ENCODE measurements at regions not wholly inside any gene's neighbourhood (a gene's known extent, or its start where the extent isn't known, plus 50 kb on each side); places are given as distances from the start of the nearest gene placed in this dataset.

- no peak overlapping the region for H3K4me3 Mint-ChIP-seq
- no peak overlapping the region for H3K27ac Mint-ChIP-seq
- ATAC-seq: no peak
Observed at GRCh38 chrX:131792356-131792749, 230.7 kb upstream of the STK26 start.

DNA sequence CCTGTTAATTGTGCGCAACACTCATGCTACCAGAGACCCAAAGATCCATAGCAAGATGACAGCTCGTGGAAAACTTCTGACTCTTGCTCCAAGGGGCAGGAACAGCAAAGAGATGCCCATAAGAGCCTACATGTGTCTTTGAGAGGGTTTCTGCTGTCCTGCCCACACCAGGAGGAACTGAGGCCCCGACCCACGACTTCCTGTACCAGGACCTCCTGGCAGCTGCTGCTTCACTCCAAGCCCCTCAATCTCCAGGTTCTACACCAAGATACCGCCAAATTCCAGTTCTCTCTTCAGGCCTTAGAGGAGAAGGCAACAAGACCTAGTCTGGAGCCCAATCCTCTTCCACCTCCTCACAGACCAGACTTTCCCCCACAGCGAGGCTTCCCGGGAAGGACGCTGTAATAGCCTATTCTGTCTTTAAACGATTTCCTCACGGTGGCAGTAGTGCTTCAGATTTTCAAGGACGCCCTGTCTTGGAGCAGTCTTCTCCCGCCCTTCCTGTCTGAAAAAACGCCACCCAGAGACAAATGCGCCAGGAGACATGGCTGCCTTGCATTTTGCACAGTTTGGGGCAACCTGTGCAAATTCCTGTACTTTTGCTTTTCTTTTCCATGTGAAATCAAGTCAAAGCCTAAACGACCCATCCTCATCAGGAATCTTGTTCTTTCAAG is 230.2 kb upstream of the STK26 start:
- ChIA-PET POLR2A (no interaction called here), CTCF (no interaction called here)
- Mint-ChIP-seq H3K9me3 (ENCODE audit: insufficient read depth) (no peaks in the 10 kb centered on the region), H3K27ac (no peak overlapping the region), H3K4me3 (no peak overlapping the region), H3K36me3 (ENCODE audit: low read depth) (peaks cover 4% of the 10 kb centered on the region), H3K4me1 (ENCODE audit: low read depth) (no peaks in the 10 kb centered on the region), H3K27me3 (ENCODE audit: low read depth) (no peaks in the 10 kb centered on the region)
- no peak for ATAC-seq
- DNase-seq: no peak

More at GRCh38 chrX:131792356-131792749, 230.7 kb upstream of the STK26 start:
- ChIA-PET POLR2A (no interaction called here), CTCF (no interaction called here)
- Mint-ChIP-seq H3K27me3 (ENCODE audit: low read depth) (no peaks in the 10 kb centered on the region), H3K36me3 (ENCODE audit: low read depth) (peaks cover 4% of the 10 kb centered on the region), H3K4me1 (ENCODE audit: low read depth) (no peaks in the 10 kb centered on the region), H3K9me3 (ENCODE audit: insufficient read depth) (no peaks in the 10 kb centered on the region)
- no peak for DNase-seq

DNA sequence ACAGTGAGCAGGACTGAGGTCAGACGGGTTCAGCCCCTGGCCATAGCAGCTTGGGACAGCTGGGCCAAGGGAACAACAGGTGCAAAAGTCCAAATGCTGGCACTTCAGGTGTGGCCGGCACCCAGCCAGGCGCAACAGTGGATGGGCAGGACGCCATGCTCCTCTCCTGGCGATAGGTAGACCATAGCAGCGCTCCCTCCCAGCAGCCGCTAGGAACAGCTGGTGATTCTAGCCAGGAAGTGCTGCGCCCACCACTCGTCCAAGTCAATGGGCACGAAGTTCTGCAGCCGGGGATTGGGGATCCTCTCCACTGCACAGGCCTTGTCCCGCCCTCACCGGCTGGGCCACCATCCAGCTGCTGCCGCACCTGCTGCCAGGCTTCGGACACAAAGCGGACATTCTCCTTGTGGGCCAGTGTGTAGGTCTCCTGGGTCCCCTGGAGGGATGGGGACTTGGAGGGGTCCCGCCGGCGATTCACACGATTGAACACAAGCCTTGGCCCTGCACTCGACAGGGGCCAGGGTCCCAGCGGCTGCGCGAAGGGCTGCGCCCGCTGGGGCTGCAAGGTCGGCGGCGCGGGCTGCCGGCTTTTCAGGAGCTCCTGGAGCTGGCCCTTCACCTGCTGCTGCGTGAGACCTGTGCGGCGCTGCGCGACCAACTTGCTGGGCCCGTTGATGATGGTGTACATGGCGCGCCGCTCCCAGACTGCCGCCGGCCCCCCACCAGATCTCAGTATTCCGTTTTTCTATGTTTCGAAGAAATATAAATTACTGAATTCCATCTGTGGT is 227.5 kb upstream of the STK26 start:
- H3K4me3 Mint-ChIP-seq: no peak overlapping the region
- no peaks in the 10 kb centered on the region for H3K9me3 Mint-ChIP-seq (ENCODE audit: insufficient read depth)
- H3K36me3 Mint-ChIP-seq (ENCODE audit: low read depth): peaks cover 4% of the 10 kb centered on the region
- ChIA-PET POLR2A (no interaction called here), CTCF (no interaction called here)
- DNase-seq (no peak), ATAC-seq (no peak)
- no peaks in the 10 kb centered on the region for H3K4me1 Mint-ChIP-seq (ENCODE audit: low read depth)
- no peak overlapping the region for H3K27ac Mint-ChIP-seq
- H3K27me3 Mint-ChIP-seq (ENCODE audit: low read depth): no peaks in the 10 kb centered on the region

GRCh38 chrX:131801066-131801465 is 222.0 kb upstream of the STK26 start:
- CTCF ChIA-PET: no interaction called here
- H3K36me3 Mint-ChIP-seq (ENCODE audit: low read depth): no peaks in the 10 kb centered on the region

DNA sequence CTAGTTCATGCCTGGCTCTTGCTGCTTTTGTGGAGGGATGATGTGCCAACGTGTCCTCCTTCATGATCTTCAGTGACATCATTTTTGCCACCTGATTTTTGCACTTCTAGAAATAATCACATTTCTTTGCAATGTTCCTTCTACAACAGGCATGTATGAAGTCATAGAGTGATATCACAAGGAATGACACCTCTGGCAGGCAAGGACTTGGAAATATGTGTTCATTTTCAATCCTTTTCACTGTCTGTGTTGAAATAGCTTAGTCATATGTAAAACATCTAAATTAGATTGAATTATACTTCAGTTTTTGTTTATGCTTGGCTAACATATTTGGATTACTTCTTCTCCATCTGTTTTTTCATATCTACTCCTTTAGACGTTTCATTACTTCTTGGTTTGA is 221.2 kb upstream of the STK26 start:
- POLR2A ChIA-PET: no interaction called here
- no peaks in the 10 kb centered on the region for H3K36me3 Mint-ChIP-seq (ENCODE audit: low read depth)
- ATAC-seq: no peak
- H3K4me3 Mint-ChIP-seq: no peak overlapping the region
- H3K9me3 Mint-ChIP-seq (ENCODE audit: insufficient read depth): no peaks in the 10 kb centered on the region
- no peak for DNase-seq
- no peaks in the 10 kb centered on the region for H3K27me3 Mint-ChIP-seq (ENCODE audit: low read depth)
- H3K27ac Mint-ChIP-seq: no peak overlapping the region
- no peaks in the 10 kb centered on the region for H3K4me1 Mint-ChIP-seq (ENCODE audit: low read depth)
- CTCF ChIA-PET: no interaction called here

More at GRCh38 chrX:131801066-131801465, 222.0 kb upstream of the STK26 start:
- POLR2A ChIA-PET: interaction anchor here (0.7 kb wide), 1 partner anchor 53 kb away, joined by 3 read pairs; no protein-coding TSS in a partner anchor
- Mint-ChIP-seq H3K9me3 (ENCODE audit: insufficient read depth) (no peaks in the 10 kb centered on the region), H3K27me3 (ENCODE audit: low read depth) (no peaks in the 10 kb centered on the region), H3K4me1 (ENCODE audit: low read depth) (no peaks in the 10 kb centered on the region), H3K4me3 (no peak overlapping the region), H3K27ac (peak overlapping the region; percentile 2)
- DNase-seq (no peak), ATAC-seq (no peak)

GRCh38 chrX:131802836-131803626 is 220.1 kb upstream of the STK26 start:
- Mint-ChIP-seq H3K27me3 (ENCODE audit: low read depth) (no peaks in the 10 kb centered on the region), H3K9me3 (ENCODE audit: insufficient read depth) (no peaks in the 10 kb centered on the region), H3K27ac (no peak overlapping the region), H3K4me1 (ENCODE audit: low read depth) (no peaks in the 10 kb centered on the region), H3K4me3 (no peak overlapping the region), H3K36me3 (ENCODE audit: low read depth) (no peaks in the 10 kb centered on the region)
- ChIA-PET POLR2A (no interaction called here), CTCF (no interaction called here)
- DNase-seq (no peak), ATAC-seq (no peak)

DNA sequence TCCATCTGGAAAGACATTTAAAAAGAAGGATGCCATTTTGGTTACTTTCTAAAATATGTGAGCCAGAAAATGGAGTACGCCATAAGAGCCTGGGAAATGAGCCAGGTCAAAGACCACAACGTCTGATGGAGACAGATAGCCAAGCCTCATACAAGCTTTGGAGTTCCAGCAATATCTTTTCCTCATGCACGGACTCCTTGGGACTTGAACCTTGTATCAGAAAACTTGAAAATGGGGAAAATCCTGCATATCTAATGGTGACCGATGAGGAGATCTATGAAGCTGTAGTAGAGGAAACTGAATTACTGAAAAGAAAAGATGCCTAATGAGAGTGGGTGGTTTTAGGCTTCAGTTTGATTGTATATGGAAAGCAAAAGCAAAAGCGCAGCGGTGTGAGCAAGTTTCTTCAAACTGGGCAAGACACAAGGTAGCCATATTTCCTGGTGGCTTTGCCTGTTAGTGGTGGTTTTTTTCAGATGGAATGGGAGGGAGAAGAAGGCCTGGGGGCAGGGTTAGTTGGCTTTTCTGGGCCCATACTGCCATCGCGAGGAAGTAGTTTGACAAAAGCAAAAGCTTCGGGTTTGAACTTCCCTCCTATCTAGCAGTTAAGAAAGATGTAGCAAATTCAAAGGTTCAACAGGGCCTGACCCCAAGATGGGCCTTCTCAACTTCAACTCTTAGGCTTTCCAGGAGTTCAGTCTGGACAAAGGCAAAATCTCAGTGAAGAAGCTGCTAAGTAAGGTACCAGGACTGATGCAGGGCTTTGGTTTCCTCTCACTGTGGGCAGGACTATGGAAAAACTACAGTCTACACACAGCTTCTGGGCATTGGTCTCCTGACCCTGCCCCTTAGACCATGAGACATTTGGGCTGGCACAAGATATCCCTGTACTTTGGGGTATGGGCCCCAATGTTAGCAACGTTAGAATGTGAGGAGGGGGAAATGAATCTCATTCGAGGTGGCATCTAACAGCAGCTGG is 210.0 kb upstream of the STK26 start:
- CTCF ChIA-PET: interaction anchor here (1.2 to 2.5 kb wide), 2 partner anchors 9 to 15 kb away, joined by 5 to 11 read pairs; no protein-coding TSS in a partner anchor

GRCh38 chrX:131816551-131817136 is 206.5 kb upstream of the STK26 start:
- CTCF ChIA-PET: interaction anchor here (1.0 to 1.7 kb wide), 2 partner anchors 11 to 25 kb away, joined by 3 to 6 read pairs; no protein-coding TSS in a partner anchor
- peak; percentile 17 for ATAC-seq

More for the DNA sequence above, 210.0 kb upstream of the STK26 start:
- H3K27me3 Mint-ChIP-seq (ENCODE audit: low read depth): no peaks in the 10 kb centered on the region
- peaks cover 4% of the 10 kb centered on the region for H3K36me3 Mint-ChIP-seq (ENCODE audit: low read depth)
- no peaks in the 10 kb centered on the region for H3K9me3 Mint-ChIP-seq (ENCODE audit: insufficient read depth)
- peaks cover 33% of the 10 kb centered on the region for H3K4me1 Mint-ChIP-seq (ENCODE audit: low read depth)
- DNase-seq (peak; percentile 79), ATAC-seq (peak; percentile 91)
- POLR2A ChIA-PET: no interaction called here
- H3K27ac Mint-ChIP-seq: peak overlapping the region; percentile 96
- peak overlapping the region; percentile 71 for H3K4me3 Mint-ChIP-seq

DNA sequence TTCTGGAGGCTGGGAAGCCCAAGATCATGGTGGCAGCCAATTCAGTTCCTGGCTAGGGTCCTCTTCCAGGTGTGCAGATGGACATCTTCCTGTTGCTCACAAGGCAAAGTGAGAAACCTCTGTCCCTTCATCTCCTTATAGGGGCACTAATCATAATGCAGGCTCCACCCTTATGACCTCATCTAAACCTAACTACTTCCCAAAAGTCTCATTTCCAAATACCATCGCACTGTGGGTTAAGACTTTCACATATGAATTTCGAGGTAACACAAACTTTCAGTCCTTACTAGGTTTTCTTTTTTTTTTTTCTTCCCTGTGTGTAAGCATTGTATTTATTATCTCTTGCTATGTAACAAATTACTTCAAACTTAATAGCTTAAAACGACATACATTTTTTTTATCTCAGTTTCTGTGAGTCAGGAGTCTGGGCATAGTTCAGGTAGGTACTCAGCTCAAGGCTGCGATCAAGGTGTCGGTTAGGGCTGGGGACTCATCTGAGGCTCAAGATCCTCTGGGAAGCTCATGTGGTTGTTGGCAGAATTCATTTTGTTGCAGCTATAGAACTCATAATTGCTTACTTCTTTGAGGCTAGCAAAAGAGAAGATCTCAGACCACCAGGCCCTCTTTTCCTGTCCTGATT is 204.7 kb upstream of the STK26 start:
- DNase-seq: no peak
- ChIA-PET POLR2A (no interaction called here), CTCF (no interaction called here)
- no peak for ATAC-seq
- Mint-ChIP-seq H3K9me3 (ENCODE audit: insufficient read depth) (no peaks in the 10 kb centered on the region), H3K36me3 (ENCODE audit: low read depth) (peaks cover 4% of the 10 kb centered on the region), H3K27me3 (ENCODE audit: low read depth) (no peaks in the 10 kb centered on the region), H3K4me3 (no peak overlapping the region), H3K4me1 (ENCODE audit: low read depth) (peaks cover 29% of the 10 kb centered on the region), H3K27ac (peak overlapping the region; percentile 63)

More at GRCh38 chrX:131816551-131817136, 206.5 kb upstream of the STK26 start:
- no peaks in the 10 kb centered on the region for H3K27me3 Mint-ChIP-seq (ENCODE audit: low read depth)
- no peaks in the 10 kb centered on the region for H3K9me3 Mint-ChIP-seq (ENCODE audit: insufficient read depth)
- peaks cover 39% of the 10 kb centered on the region for H3K4me1 Mint-ChIP-seq (ENCODE audit: low read depth)
- POLR2A ChIA-PET: no interaction called here
- H3K36me3 Mint-ChIP-seq (ENCODE audit: low read depth): peaks cover 4% of the 10 kb centered on the region
- H3K4me3 Mint-ChIP-seq: peak overlapping the region; percentile 40
- H3K27ac Mint-ChIP-seq: peak overlapping the region; percentile 71
- DNase-seq: peak; percentile 69

GRCh38 chrX:131821945-131822622 is 201.0 kb upstream of the STK26 start:
- ATAC-seq (no peak), DNase-seq (no peak)
- ChIA-PET CTCF (interaction anchor here (1.1 kb wide), 1 partner anchor 9 kb away, joined by 5 read pairs; no protein-coding TSS in a partner anchor), POLR2A (no interaction called here)
- no peaks in the 10 kb centered on the region for H3K27me3 Mint-ChIP-seq (ENCODE audit: low read depth)
- no peak overlapping the region for H3K27ac Mint-ChIP-seq
- no peaks in the 10 kb centered on the region for H3K9me3 Mint-ChIP-seq (ENCODE audit: insufficient read depth)
- H3K4me1 Mint-ChIP-seq (ENCODE audit: low read depth): peaks cover 10% of the 10 kb centered on the region
- no peak overlapping the region for H3K4me3 Mint-ChIP-seq
- peaks cover 2% of the 10 kb centered on the region for H3K36me3 Mint-ChIP-seq (ENCODE audit: low read depth)

Data from activated CD8-positive, alpha-beta T cell treated with anti-CD3 and anti-CD28 coated beads, Interleukin-2, amount 10 ng/mL, durations not matched to agents 7 days and 5 days (primary cell).